ENCODE measurements at regions not wholly inside any gene's neighbourhood (a gene's known extent, or its start where the extent isn't known, plus 50 kb on each side); places are given as distances from the start of the nearest gene placed in this dataset.

DNA sequence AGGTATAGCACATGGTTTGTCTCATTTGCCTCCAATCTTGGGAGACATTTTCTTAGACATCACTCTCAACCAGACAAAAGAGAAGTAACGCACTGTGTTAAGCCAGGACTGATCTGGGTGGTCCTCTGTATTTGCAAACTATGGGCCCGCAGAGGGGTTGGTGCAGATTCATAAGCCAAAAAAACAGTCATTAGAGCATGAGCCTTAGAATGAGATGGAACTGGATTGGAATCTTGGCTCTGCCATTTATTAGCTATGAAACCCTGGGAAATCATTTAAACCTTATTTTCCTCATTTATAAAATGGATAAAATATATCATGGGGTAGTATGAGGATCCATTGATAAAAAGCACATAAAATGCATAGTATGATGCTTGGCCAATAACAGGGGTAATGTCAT is 213.5 kb upstream of the APCDD1 start:
- peaks cover 0 to 38% (median 20%) of the 10 kb centered on the region in 9 donors for H3K4me1 ChIP-seq
- no peak for TF ChIP-seq CTCF (IDR thresholded peaks at IDR 0.05)
- H3K27me3 ChIP-seq, result peaks cover 0 to under 1% (median 0%) of the 10 kb centered on the region in 7 donors
- no peak overlapping the region for H3K27ac ChIP-seq
- intact Hi-C loops (cut with DNase I), result loop anchor here in 1 of 10 donors (10.0 kb wide), 1 partner anchor 196 kb away; no protein-coding TSS in a partner anchor
- WGBS, 2 donors, result 97 to 100% methylated on average over 2 of the region's 2 CpGs
- no peak for ATAC-seq
- no peak overlapping the region for H3K4me3 ChIP-seq
- no peak for DNase-seq
- no peaks in the 10 kb centered on the region for H3K9me3 ChIP-seq
- H3K36me3 ChIP-seq, result no peaks in the 10 kb centered on the region

- WGBS, 2 donors, result 36 to 52% methylated on average over 1 of the region's 1 CpG
- intact Hi-C loops (cut with DNase I), result loop anchor here in 1 of 10 donors (10.0 kb wide), 1 partner anchor 197 kb away; no protein-coding TSS in a partner anchor
- TF ChIP-seq CTCF (IDR thresholded peaks at IDR 0.05), result no peak
- DNase-seq (no peak), ATAC-seq (no peak)
- H3K9me3 ChIP-seq, result no peaks in the 10 kb centered on the region
- H3K4me3 ChIP-seq, result no peak overlapping the region
- H3K27ac ChIP-seq, result no peak overlapping the region
- peaks cover 0 to 4% (median 0%) of the 10 kb centered on the region in 7 donors for H3K27me3 ChIP-seq
- H3K4me1 ChIP-seq, result peaks cover 0 to 43% (median 20%) of the 10 kb centered on the region in 9 donors
- no peaks in the 10 kb centered on the region for H3K36me3 ChIP-seq
These were observed 212.9 kb upstream of the APCDD1 start for GRCh38 chr18:10241579-10241978.

DNA sequence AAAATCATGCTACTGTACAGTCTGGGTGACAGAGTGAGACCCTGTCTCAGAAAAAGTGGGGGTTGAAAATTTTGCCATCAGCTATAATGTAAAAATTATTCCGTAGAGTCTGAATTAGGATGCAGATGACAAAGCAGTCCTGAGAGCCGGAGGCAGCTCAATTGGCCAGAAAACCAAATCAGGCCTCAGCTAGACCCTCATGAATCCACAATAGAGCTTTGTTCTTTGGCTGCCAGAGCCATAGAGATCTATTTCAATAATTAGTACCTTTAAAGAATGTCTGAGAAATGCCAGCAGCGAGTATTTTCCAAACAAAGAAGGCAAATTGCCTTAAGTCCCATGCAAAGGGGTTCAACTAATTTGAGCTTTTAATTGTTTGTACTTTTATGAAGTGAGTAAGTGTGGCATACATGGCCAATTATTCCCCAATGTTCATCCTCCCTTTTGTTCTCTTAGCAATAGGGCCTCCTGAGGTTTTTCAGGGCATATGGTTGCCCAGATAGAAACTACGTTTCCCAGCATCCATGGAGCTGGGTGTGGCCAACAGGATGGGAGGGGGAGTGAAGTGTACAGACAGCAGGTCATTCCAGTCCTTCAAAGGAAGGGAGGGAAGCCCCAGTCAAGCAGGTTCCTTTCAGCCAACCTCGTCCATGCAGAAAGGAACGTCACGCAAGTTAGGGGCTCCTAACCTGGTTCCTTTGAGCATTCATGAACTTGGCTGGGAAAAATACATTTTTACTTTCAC is 211.3 kb upstream of the APCDD1 start:
- intact Hi-C loops (cut with DNase I), result loop anchor here in 1 of 10 donors (10.0 kb wide), 1 partner anchor 198 kb away; no protein-coding TSS in a partner anchor
- H3K27ac ChIP-seq, result no peak overlapping the region
- peaks cover 0 to 58% (median 26%) of the 10 kb centered on the region in 9 donors for H3K4me1 ChIP-seq
- ATAC-seq (no peak), DNase-seq (no peak)
- H3K36me3 ChIP-seq, result no peaks in the 10 kb centered on the region
- 84 to 93% methylated on average over 7 of the region's 7 CpGs for WGBS, 2 donors
- H3K27me3 ChIP-seq, result peaks cover 0 to 4% (median 0%) of the 10 kb centered on the region in 7 donors
- no peak for TF ChIP-seq CTCF (IDR thresholded peaks at IDR 0.05)
- H3K4me3 ChIP-seq, result no peak overlapping the region
- no peaks in the 10 kb centered on the region for H3K9me3 ChIP-seq

GRCh38 chr18:10244341-10244740 is 210.1 kb upstream of the APCDD1 start:
- ATAC-seq (no peak), DNase-seq (no peak)
- peaks cover 0 to 53% (median 21%) of the 10 kb centered on the region in 9 donors for H3K4me1 ChIP-seq
- H3K4me3 ChIP-seq, result no peak overlapping the region
- no peak for TF ChIP-seq CTCF (IDR thresholded peaks at IDR 0.05)
- no peaks in the 10 kb centered on the region for H3K9me3 ChIP-seq
- no peaks in the 10 kb centered on the region for H3K36me3 ChIP-seq
- peaks cover 0 to 4% (median 0%) of the 10 kb centered on the region in 7 donors for H3K27me3 ChIP-seq
- intact Hi-C loops (cut with DNase I), result loop anchor here in 1 of 10 donors (10.0 kb wide), 1 partner anchor 200 kb away; no protein-coding TSS in a partner anchor
- H3K27ac ChIP-seq, result no peak overlapping the region
- WGBS, 2 donors, result 73 to 82% methylated on average over 8 of the region's 8 CpGs
